ENCODE measurements at regions not wholly inside any gene's neighbourhood (a gene's known extent, or its start where the extent isn't known, plus 50 kb on each side); places are given as distances from the start of the nearest gene placed in this dataset.

DNA sequence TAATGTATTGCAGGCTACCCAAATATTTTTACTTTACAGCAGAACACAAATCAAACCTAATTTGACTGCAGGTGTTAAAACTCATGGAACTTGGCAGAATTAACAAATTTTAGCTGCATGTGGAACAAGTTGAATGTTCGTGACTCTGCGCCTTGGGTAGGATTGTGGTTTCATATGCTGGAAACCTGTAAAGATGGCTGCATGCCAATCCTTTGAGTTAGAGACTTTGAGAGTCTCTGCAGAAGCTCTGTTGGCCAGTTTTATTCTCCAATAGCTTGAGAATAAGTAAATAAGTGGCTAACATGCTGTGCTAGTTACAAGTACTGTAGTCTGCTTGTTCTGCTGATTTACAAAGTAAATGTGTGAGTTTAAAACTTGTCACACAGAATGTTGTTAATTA, 77.8 kb downstream of the PDE6H start:
- CTCF ChIA-PET = no interaction called here
- BruUV-seq (replicated peaks) = no TSS peak
- intact Hi-C loops (cut with micrococcal nuclease; ENCODE audit: unreplicated experiment) = no loop called here
- Histone ChIP-seq H3K9me3 (ENCODE audit: low read depth, low read length, poor library complexity, severe bottlenecking) (no peaks in the 10 kb centered on the region), H3K4me3 (ENCODE audit: low read depth, low read length, poor library complexity, severe bottlenecking) (no peak overlapping the region), H3K36me3 (ENCODE audit: insufficient read depth, low read length, poor library complexity, severe bottlenecking) (no peaks in the 10 kb centered on the region), H3K27ac (ENCODE audit: low read depth, low read length, poor library complexity, severe bottlenecking) (no peak overlapping the region), H3K27me3 (replicated peaks; ENCODE audit: insufficient read depth, low read depth, low read length, poor library complexity) (peaks cover 6% of the 10 kb centered on the region), H3K4me1 (ENCODE audit: insufficient read depth, low read length, poor library complexity, severe bottlenecking) (no peaks in the 10 kb centered on the region)
- TF ChIP-seq CTCF (conservative IDR thresholded peaks at IDR 0.05; ENCODE audit: low read depth, low read length) = no peak
- no peak for TF ChIP-seq EZH2 (IDR thresholded peaks at IDR 0.05; ENCODE audit: borderline replicate concordance, low read depth, low read length, poor library complexity, severe bottlenecking)
- no peak for DNase-seq (ENCODE audit: low spot score)
- POLR2A ChIA-PET (ENCODE audit: low non-redundant PET) = no interaction called here

GRCh38 chr12:15052691-15053090, 79.8 kb downstream of the PDE6H start:
- peaks cover 3% of the 10 kb centered on the region for H3K27me3 ChIP-seq (replicated peaks; ENCODE audit: insufficient read depth, low read depth, low read length, poor library complexity)
- H3K27ac ChIP-seq (ENCODE audit: low read depth, low read length, poor library complexity, severe bottlenecking) = no peak overlapping the region
- no peak for TF ChIP-seq EZH2 (IDR thresholded peaks at IDR 0.05; ENCODE audit: borderline replicate concordance, low read depth, low read length, poor library complexity, severe bottlenecking)
- TF ChIP-seq CTCF (conservative IDR thresholded peaks at IDR 0.05; ENCODE audit: low read depth, low read length) = no peak
- no peaks in the 10 kb centered on the region for H3K9me3 ChIP-seq (ENCODE audit: low read depth, low read length, poor library complexity, severe bottlenecking)
- ChIA-PET CTCF (no interaction called here), POLR2A (ENCODE audit: low non-redundant PET) (no interaction called here)
- H3K4me3 ChIP-seq (ENCODE audit: low read depth, low read length, poor library complexity, severe bottlenecking) = no peak overlapping the region
- no TSS peak for BruUV-seq (replicated peaks)
- H3K36me3 ChIP-seq (ENCODE audit: insufficient read depth, low read length, poor library complexity, severe bottlenecking) = no peaks in the 10 kb centered on the region
- intact Hi-C loops (cut with micrococcal nuclease; ENCODE audit: unreplicated experiment) = no loop called here
- no peaks in the 10 kb centered on the region for H3K4me1 ChIP-seq (ENCODE audit: insufficient read depth, low read length, poor library complexity, severe bottlenecking)
- DNase-seq (ENCODE audit: low spot score) = no peak

DNA sequence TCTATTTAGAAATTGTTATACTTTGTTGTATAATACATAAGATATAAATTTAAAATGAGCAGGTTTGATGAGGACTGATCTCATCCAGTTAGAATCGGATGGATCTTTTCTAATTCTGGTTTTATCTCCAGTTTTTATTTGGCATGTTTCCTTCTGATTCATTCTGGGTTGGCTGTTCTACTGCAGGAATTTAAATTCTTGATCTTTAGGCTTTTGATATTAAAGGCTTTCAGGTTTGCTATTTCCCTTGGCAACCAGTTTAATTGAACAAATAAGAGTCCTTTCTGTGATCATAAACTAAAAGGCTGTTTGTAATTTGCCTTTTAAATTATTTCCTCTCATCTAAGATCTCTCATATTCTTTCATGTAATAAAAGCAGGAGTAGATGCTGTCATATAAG, 83.4 kb downstream of the PDE6H start:
- CTCF ChIA-PET = no interaction called here

More for the DNA sequence above, 83.4 kb downstream of the PDE6H start:
- no TSS peak for BruUV-seq (replicated peaks)
- H3K4me1 ChIP-seq (ENCODE audit: insufficient read depth, low read length, poor library complexity, severe bottlenecking) = no peaks in the 10 kb centered on the region
- DNase-seq (ENCODE audit: low spot score) = no peak
- H3K27ac ChIP-seq (ENCODE audit: low read depth, low read length, poor library complexity, severe bottlenecking) = no peak overlapping the region
- TF ChIP-seq CTCF (conservative IDR thresholded peaks at IDR 0.05; ENCODE audit: low read depth, low read length) = no peak
- TF ChIP-seq EZH2 (IDR thresholded peaks at IDR 0.05; ENCODE audit: borderline replicate concordance, low read depth, low read length, poor library complexity, severe bottlenecking) = no peak
- H3K36me3 ChIP-seq (ENCODE audit: insufficient read depth, low read length, poor library complexity, severe bottlenecking) = no peaks in the 10 kb centered on the region
- H3K27me3 ChIP-seq (replicated peaks; ENCODE audit: insufficient read depth, low read depth, low read length, poor library complexity) = no peaks in the 10 kb centered on the region
- POLR2A ChIA-PET (ENCODE audit: low non-redundant PET) = no interaction called here
- H3K9me3 ChIP-seq (ENCODE audit: low read depth, low read length, poor library complexity, severe bottlenecking) = no peaks in the 10 kb centered on the region
- H3K4me3 ChIP-seq (ENCODE audit: low read depth, low read length, poor library complexity, severe bottlenecking) = no peak overlapping the region
- intact Hi-C loops (cut with micrococcal nuclease; ENCODE audit: unreplicated experiment) = no loop called here
